ENCODE measurements at regions not wholly inside any gene's neighbourhood (a gene's known extent, or its start where the extent isn't known, plus 50 kb on each side); places are given as distances from the start of the nearest gene placed in this dataset.

DNA sequence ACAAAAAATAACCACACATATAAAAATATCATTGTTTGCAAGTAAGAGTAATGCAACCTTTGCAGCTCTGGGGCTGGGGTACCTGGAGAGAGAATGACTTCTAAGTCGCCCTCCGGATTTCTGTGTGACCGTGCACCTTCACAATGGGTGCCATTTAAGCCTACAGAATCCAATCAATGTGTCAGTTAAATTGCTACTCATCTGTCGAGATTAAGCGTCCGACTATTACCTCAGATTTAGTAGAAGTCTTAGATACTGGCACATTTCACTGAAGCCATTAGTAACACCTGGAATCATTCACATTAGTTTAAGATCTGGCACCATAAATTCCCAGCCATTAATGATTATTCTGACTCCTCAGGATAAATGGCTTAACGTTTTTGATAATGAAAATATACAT is 507.3 kb upstream of the MGMT start (continued):
- TF ChIP-seq, protein P1, sequence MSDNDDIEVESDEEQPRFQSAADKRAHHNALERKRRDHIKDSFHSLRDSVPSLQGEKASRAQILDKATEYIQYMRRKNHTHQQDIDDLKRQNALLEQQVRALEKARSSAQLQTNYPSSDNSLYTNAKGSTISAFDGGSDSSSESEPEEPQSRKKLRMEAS (IDR thresholded peaks at IDR 0.05): no peak
- TF ChIP-seq FOSL1 (IDR thresholded peaks at IDR 0.05; ENCODE audit: low read depth) (no peak), CBX3 (IDR thresholded peaks at IDR 0.05; ENCODE audit: low read depth) (no peak), YY1 (IDR thresholded peaks at IDR 0.05; ENCODE audit: extremely low read depth, insufficient replicate concordance, low read depth, low read length) (no peak)
- TF ChIP-seq, protein P2, sequence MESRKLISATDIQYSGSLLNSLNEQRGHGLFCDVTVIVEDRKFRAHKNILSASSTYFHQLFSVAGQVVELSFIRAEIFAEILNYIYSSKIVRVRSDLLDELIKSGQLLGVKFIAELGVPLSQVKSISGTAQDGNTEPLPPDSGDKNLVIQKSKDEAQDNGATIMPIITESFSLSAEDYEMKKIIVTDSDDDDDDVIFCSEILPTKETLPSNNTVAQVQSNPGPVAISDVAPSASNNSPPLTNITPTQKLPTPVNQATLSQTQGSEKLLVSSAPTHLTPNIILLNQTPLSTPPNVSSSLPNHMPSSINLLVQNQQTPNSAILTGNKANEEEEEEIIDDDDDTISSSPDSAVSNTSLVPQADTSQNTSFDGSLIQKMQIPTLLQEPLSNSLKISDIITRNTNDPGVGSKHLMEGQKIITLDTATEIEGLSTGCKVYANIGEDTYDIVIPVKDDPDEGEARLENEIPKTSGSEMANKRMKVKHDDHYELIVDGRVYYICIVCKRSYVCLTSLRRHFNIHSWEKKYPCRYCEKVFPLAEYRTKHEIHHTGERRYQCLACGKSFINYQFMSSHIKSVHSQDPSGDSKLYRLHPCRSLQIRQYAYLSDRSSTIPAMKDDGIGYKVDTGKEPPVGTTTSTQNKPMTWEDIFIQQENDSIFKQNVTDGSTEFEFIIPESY (IDR thresholded peaks at IDR 0.05; ENCODE audit: extremely low read depth, insufficient replicate concordance, low read length): no peak

DNA sequence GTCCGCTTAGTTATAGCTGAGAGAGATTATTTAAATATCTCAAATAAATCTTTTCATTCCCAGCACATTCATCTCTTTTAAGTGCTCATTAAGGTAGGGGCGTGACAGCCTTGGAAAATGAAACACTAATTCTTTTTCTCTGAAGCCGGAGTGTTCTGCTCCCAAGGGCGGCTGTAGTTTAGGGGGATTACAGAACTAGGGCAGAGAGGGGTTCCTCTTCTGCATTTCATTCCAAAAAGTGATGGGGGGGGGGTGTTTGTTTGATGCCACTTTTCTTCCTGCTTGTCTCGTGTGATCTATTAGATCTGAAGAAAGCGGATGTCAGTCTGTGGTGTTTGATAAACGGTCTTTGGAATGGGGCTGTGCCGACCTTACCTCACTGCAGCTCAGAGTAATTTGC is 506.5 kb upstream of the MGMT start:
- Histone ChIP-seq H3K9me3 (ENCODE audit: control insufficient read depth in 1 of 2, insufficient read depth in 1 of 2, low read depth in 1 of 2, low read length in 2 of 2) (peaks cover 0 to 3% of the 10 kb centered on the region in 2 experiments; a peak in 1 of 4 replicates), H3K9ac (ENCODE audit: low read length) (no peak overlapping the region), H3K27me3 (ENCODE audit: insufficient read depth, low read length) (no peaks in the 10 kb centered on the region; the same call in 1 of the 2 replicates), H3K27ac (ENCODE audit: low read depth, low read length) (no peak overlapping the region), H3K36me3 (ENCODE audit: control insufficient read depth in 1 of 2, insufficient read depth in 2 of 2, low read length in 2 of 2) (no peaks in the 10 kb centered on the region), H3K4me2 (ENCODE audit: low read length) (no peak overlapping the region), H3K4me3 (replicated peaks in 1 of 2; ENCODE audit: low read depth in 1 of 2, low read length in 2 of 2) (no peak overlapping the region), H4K20me1 (ENCODE audit: insufficient read depth) (no peaks in the 10 kb centered on the region), H3K4me1 (ENCODE audit: control insufficient read depth in 1 of 2, insufficient read depth in 2 of 2, low read length in 2 of 2) (no peaks in the 10 kb centered on the region), H2AFZ (ENCODE audit: low read depth, low read length, poor library complexity, severe bottlenecking) (no peak overlapping the region), H3K79me2 (ENCODE audit: insufficient read depth, low read length) (no peaks in the 10 kb centered on the region), H3K9me2 (ENCODE audit: insufficient read depth) (no peaks in the 10 kb centered on the region)
- CTCF ChIA-PET: no interaction called here
- no TSS peak for BruUV-seq (replicated peaks)
- intact Hi-C loops (cut with micrococcal nuclease): no loop called here
- DNase-seq (ENCODE audit: low read depth, low spot score): no peak
- ATAC-seq: no peak
- POLR2A ChIA-PET: no interaction called here
- RAD21 ChIA-PET (ENCODE audit: low non-redundant PET in 1 of 2, low total read pairs in 2 of 2, uncharacterized antibody in 2 of 2, unreplicated experiment in 2 of 2): no interaction called here
- TF ChIP-seq EZH2phosphoT487 (IDR thresholded peaks at IDR 0.05; ENCODE audit: borderline replicate concordance): no peak
- no peak for TF ChIP-seq SIN3A (IDR thresholded peaks at IDR 0.05; ENCODE audit: low read depth)
- TF ChIP-seq TCF7L2 (IDR thresholded peaks at IDR 0.05; ENCODE audit: borderline replicate concordance, extremely low read depth, insufficient read depth, insufficient read length): no peak
- no peak for TF ChIP-seq YY1 (IDR thresholded peaks at IDR 0.05; ENCODE audit: extremely low read depth, insufficient replicate concordance, low read depth, low read length)
- TF ChIP-seq, protein P2 (IDR thresholded peaks at IDR 0.05; ENCODE audit: extremely low read depth, insufficient replicate concordance, low read length): no peak
- TF ChIP-seq CBX3 (IDR thresholded peaks at IDR 0.05; ENCODE audit: low read depth): no peak
- TF ChIP-seq, protein P1 (IDR thresholded peaks at IDR 0.05): no peak
- no peak for TF ChIP-seq POLR2AphosphoS5 (IDR thresholded peaks at IDR 0.05; ENCODE audit: low read depth, low read length)
- TF ChIP-seq, protein P3, sequence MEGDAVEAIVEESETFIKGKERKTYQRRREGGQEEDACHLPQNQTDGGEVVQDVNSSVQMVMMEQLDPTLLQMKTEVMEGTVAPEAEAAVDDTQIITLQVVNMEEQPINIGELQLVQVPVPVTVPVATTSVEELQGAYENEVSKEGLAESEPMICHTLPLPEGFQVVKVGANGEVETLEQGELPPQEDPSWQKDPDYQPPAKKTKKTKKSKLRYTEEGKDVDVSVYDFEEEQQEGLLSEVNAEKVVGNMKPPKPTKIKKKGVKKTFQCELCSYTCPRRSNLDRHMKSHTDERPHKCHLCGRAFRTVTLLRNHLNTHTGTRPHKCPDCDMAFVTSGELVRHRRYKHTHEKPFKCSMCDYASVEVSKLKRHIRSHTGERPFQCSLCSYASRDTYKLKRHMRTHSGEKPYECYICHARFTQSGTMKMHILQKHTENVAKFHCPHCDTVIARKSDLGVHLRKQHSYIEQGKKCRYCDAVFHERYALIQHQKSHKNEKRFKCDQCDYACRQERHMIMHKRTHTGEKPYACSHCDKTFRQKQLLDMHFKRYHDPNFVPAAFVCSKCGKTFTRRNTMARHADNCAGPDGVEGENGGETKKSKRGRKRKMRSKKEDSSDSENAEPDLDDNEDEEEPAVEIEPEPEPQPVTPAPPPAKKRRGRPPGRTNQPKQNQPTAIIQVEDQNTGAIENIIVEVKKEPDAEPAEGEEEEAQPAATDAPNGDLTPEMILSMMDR (IDR thresholded peaks at IDR 0.05 in 2 of 3, conservative IDR thresholded peaks at IDR 0.05 in 1 of 3; ENCODE audit: borderline replicate concordance in 1 of 3, insufficient read depth in 1 of 3, low read depth in 2 of 3, low read length in 2 of 3): no peak
- no peak for TF ChIP-seq EZH2 (IDR thresholded peaks at IDR 0.05)
- TF ChIP-seq RAD21 (IDR thresholded peaks at IDR 0.05; ENCODE audit: low read depth): no peak
- TF ChIP-seq POLR2A (IDR thresholded peaks at IDR 0.05; ENCODE audit: borderline replicate concordance, extremely low read depth, insufficient read depth, insufficient read length): no peak
